Activated CD4-positive, alpha-beta T cell treated with anti-CD3 and anti-CD28 coated beads, Interleukin-2, amount 10 ng/mL, durations not matched to agents 24 days and 14 days (primary cell): ENCODE measurements at regions not wholly inside any gene's neighbourhood (a gene's known extent, or its start where the extent isn't known, plus 50 kb on each side); places are given as distances from the start of the nearest gene placed in this dataset.

ENCODE experiments used
- DNase-seq: peaks from one replicate; pipeline ENCODE4 v3.0.0; 2022
- H3K27ac Mint-ChIP-seq: one replicate; pipeline ENCODE4 v1.8.0; 2022; ENCODE audit warnings: mild to moderate bottlenecking, mixed read lengths
- H3K27me3 Mint-ChIP-seq: one replicate; pipeline ENCODE4 v1.8.0; 2022; ENCODE audit warnings: mixed read lengths
- H3K36me3 Mint-ChIP-seq: one replicate; pipeline ENCODE4 v1.8.0; 2022; ENCODE audit warnings: low read depth, mild to moderate bottlenecking, mixed read lengths
- H3K4me1 Mint-ChIP-seq: one replicate; pipeline ENCODE4 v1.8.0; 2021; ENCODE audit warnings: mixed read lengths
- H3K4me3 Mint-ChIP-seq: one replicate; pipeline ENCODE4 v1.8.0; 2022; ENCODE audit warnings: mild to moderate bottlenecking, moderate library complexity, mixed read lengths
- H3K9me3 Mint-ChIP-seq: one replicate; pipeline ENCODE4 v1.8.0; 2021; ENCODE audit warnings: mixed read lengths
- intact Hi-C: fragments of 100-400 bp; cut with micrococcal nuclease; formaldehyde crosslinking; loops from one replicate; pipeline ENCODE4 v1.15.1; 2023

GRCh38 chr15:62465173-62465572, 300.1 kb upstream of the C2CD4B start:
- Mint-ChIP-seq H3K27me3 (no peaks in the 10 kb centered on the region), H3K27ac (no peak overlapping the region), H3K4me3 (no peak overlapping the region), H3K36me3 (no peaks in the 10 kb centered on the region), H3K9me3 (no peaks in the 10 kb centered on the region), H3K4me1 (no peaks in the 10 kb centered on the region)
- intact Hi-C loops, result no loop called here
- DNase-seq, result no peak

DNA sequence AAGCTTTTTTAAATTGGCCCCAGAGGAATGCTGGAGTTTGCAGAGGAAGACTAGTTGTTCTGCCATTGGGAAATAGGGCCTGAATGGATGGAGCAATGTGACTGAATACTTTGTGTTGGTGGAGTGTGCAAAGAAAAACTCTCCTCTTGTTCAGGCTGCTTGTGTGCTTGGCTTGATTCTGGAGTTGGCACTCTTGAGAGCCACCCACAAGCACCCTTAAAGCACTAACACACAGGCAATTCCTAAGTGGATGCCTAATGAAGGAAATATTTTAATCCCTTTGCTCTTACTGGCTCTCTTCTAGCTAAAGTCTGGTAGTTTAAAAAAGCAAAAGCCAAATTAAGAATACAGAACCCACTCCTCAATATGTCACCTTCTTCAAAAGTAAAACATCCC, 304.4 kb upstream of the C2CD4B start:
- intact Hi-C loops, result no loop called here
- Mint-ChIP-seq H3K9me3 (no peaks in the 10 kb centered on the region), H3K27me3 (no peaks in the 10 kb centered on the region), H3K4me1 (no peaks in the 10 kb centered on the region), H3K36me3 (no peaks in the 10 kb centered on the region), H3K27ac (no peak overlapping the region), H3K4me3 (no peak overlapping the region)
- no peak for DNase-seq

DNA sequence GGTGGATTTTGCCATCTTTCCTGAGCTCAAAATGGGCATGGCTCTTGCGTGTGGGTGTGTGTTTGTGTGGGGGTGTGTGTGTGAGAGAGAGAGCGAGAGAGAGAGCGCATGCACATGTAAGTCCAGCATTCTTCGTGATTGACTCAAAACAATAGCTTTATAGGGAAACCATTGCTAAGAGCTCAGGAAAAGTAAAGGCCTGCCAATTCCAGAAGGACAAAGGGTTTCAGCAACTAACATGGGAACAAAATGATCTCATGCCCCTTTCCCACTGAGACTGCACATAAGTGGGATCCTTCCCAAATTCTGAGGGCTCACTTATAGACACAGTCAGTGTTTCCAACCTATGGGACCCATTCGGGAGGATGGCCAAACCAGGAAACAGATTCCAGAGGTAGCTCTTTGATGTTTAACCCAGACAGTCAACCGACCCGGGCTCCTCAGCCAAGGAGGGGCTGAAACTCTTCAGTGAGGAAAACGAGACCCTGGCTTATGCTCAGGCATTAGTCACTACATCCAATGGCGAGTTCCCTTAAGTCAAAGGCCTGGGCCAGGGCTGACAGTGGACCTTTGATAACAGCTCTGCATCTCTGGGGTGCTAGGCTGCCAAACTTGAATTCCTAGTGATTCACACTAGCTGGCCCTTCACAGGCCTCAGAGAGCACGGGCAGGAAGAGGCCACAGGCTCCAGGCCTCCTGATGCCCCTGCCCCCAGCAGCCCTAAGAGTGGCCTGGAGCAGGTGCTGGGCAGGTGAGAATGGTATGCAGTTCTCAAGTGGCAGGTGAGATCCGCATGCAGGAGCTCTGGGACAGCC, 305.0 kb upstream of the C2CD4B start:
- Mint-ChIP-seq H3K4me3 (no peak overlapping the region), H3K27ac (no peak overlapping the region), H3K27me3 (no peaks in the 10 kb centered on the region), H3K9me3 (no peaks in the 10 kb centered on the region), H3K36me3 (no peaks in the 10 kb centered on the region), H3K4me1 (no peaks in the 10 kb centered on the region)
- intact Hi-C loops, result no loop called here
- no peak for DNase-seq

- no peak overlapping the region for H3K4me3 Mint-ChIP-seq
- intact Hi-C loops, result no loop called here
- no peaks in the 10 kb centered on the region for H3K36me3 Mint-ChIP-seq
- no peaks in the 10 kb centered on the region for H3K4me1 Mint-ChIP-seq
- no peak for DNase-seq
- H3K9me3 Mint-ChIP-seq, result no peaks in the 10 kb centered on the region
- no peaks in the 10 kb centered on the region for H3K27me3 Mint-ChIP-seq
- no peak overlapping the region for H3K27ac Mint-ChIP-seq
Measured at GRCh38 chr15:62472616-62473299, 307.7 kb upstream of the C2CD4B start.

- Mint-ChIP-seq H3K36me3 (no peaks in the 10 kb centered on the region), H3K4me3 (no peak overlapping the region), H3K9me3 (no peaks in the 10 kb centered on the region), H3K27me3 (no peaks in the 10 kb centered on the region), H3K4me1 (no peaks in the 10 kb centered on the region), H3K27ac (no peak overlapping the region)
- DNase-seq, result no peak
- intact Hi-C loops, result no loop called here
Measured at GRCh38 chr15:62474021-62474770, 309.1 kb upstream of the C2CD4B start.

- Mint-ChIP-seq H3K4me1 (no peaks in the 10 kb centered on the region), H3K9me3 (no peaks in the 10 kb centered on the region), H3K36me3 (no peaks in the 10 kb centered on the region), H3K27ac (no peak overlapping the region), H3K27me3 (no peaks in the 10 kb centered on the region), H3K4me3 (no peak overlapping the region)
- intact Hi-C loops, result no loop called here
- DNase-seq, result no peak
Measured at GRCh38 chr15:62474771-62475124, 309.7 kb upstream of the C2CD4B start.

GRCh38 chr15:62475591-62475990, 310.5 kb upstream of the C2CD4B start:
- Mint-ChIP-seq H3K4me1 (no peaks in the 10 kb centered on the region), H3K36me3 (no peaks in the 10 kb centered on the region), H3K9me3 (no peaks in the 10 kb centered on the region), H3K4me3 (no peak overlapping the region), H3K27ac (no peak overlapping the region), H3K27me3 (no peaks in the 10 kb centered on the region)
- intact Hi-C loops, result no loop called here
- DNase-seq, result no peak

GRCh38 chr15:62476163-62476562, 311.1 kb upstream of the C2CD4B start:
- Mint-ChIP-seq H3K4me3 (no peak overlapping the region), H3K4me1 (no peaks in the 10 kb centered on the region), H3K27me3 (no peaks in the 10 kb centered on the region), H3K27ac (no peak overlapping the region), H3K9me3 (no peaks in the 10 kb centered on the region), H3K36me3 (no peaks in the 10 kb centered on the region)
- DNase-seq, result no peak
- intact Hi-C loops, result no loop called here

- no peaks in the 10 kb centered on the region for H3K36me3 Mint-ChIP-seq
- H3K4me1 Mint-ChIP-seq, result no peaks in the 10 kb centered on the region
- no peak overlapping the region for H3K27ac Mint-ChIP-seq
- DNase-seq, result no peak
- no peak overlapping the region for H3K4me3 Mint-ChIP-seq
- intact Hi-C loops, result no loop called here
- no peaks in the 10 kb centered on the region for H3K9me3 Mint-ChIP-seq
- no peaks in the 10 kb centered on the region for H3K27me3 Mint-ChIP-seq
Measured at GRCh38 chr15:62477929-62478328, 312.8 kb upstream of the C2CD4B start.

GRCh38 chr15:62482785-62483429, 317.8 kb upstream of the C2CD4B start:
- Mint-ChIP-seq H3K27me3 (peaks cover 5% of the 10 kb centered on the region), H3K4me1 (no peaks in the 10 kb centered on the region), H3K27ac (no peak overlapping the region), H3K9me3 (no peaks in the 10 kb centered on the region), H3K4me3 (no peak overlapping the region), H3K36me3 (no peaks in the 10 kb centered on the region)
- peak; percentile 71 for DNase-seq
- intact Hi-C loops, result no loop called here

GRCh38 chr15:62483814-62484213, 318.7 kb upstream of the C2CD4B start:
- H3K4me3 Mint-ChIP-seq, result no peak overlapping the region
- no peak for DNase-seq
- H3K36me3 Mint-ChIP-seq, result no peaks in the 10 kb centered on the region
- H3K4me1 Mint-ChIP-seq, result no peaks in the 10 kb centered on the region
- no peak overlapping the region for H3K27ac Mint-ChIP-seq
- H3K27me3 Mint-ChIP-seq, result peaks cover 5% of the 10 kb centered on the region
- intact Hi-C loops, result no loop called here
- H3K9me3 Mint-ChIP-seq, result no peaks in the 10 kb centered on the region

DNA sequence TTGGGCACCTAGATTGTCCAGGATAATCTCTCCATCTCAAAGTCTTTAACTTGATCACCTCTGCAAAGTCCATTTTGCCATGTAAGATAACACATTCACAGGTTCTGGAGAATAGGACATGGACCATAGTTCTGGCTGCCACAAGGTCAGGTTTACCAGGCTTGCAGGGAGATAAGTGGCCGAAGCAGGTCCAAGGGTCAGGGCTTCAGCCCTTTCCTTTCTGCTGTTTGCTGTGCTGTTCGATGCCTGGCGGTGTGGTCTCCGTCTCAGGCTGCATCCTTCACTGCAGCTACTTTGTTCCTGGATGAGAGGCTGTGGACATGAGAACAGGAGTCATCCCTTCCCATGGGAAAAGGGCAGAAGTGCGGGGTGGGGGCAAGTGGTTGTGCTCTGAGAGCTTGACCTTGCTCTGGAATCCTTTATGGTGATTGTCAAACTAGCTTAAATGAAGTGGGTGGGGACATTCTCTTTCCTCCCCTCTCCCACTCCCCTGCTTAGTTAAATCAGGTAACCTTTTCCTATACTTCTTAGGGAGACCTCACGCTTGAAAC, 320.2 kb upstream of the C2CD4B start:
- no peak for DNase-seq

GRCh38 chr15:62486041-62486440, 321.0 kb upstream of the C2CD4B start:
- Mint-ChIP-seq H3K4me1 (no peaks in the 10 kb centered on the region), H3K4me3 (no peak overlapping the region), H3K27me3 (peaks cover 5% of the 10 kb centered on the region), H3K9me3 (no peaks in the 10 kb centered on the region), H3K27ac (no peak overlapping the region), H3K36me3 (no peaks in the 10 kb centered on the region)
- intact Hi-C loops, result no loop called here
- DNase-seq, result no peak

More for the DNA sequence above, 320.2 kb upstream of the C2CD4B start:
- Mint-ChIP-seq H3K9me3 (no peaks in the 10 kb centered on the region), H3K27me3 (peaks cover 5% of the 10 kb centered on the region), H3K36me3 (no peaks in the 10 kb centered on the region), H3K4me1 (no peaks in the 10 kb centered on the region), H3K27ac (no peak overlapping the region), H3K4me3 (no peak overlapping the region)
- intact Hi-C loops, result no loop called here

- no peaks in the 10 kb centered on the region for H3K4me1 Mint-ChIP-seq
- H3K36me3 Mint-ChIP-seq, result no peaks in the 10 kb centered on the region
- intact Hi-C loops, result no loop called here
- no peak overlapping the region for H3K4me3 Mint-ChIP-seq
- DNase-seq, result no peak
- H3K27ac Mint-ChIP-seq, result no peak overlapping the region
- peaks cover 5% of the 10 kb centered on the region for H3K27me3 Mint-ChIP-seq
- no peaks in the 10 kb centered on the region for H3K9me3 Mint-ChIP-seq
Measured at GRCh38 chr15:62488387-62488786, 323.3 kb upstream of the C2CD4B start.
